Esophagus (tissue), 2 donors: ENCODE measurements at regions not wholly inside any gene's neighbourhood (a gene's known extent, or its start where the extent isn't known, plus 50 kb on each side); places are given as distances from the start of the nearest gene placed in this dataset.

ENCODE experiments used
- H3K27ac ChIP-seq, 2 donors: one replicate each; pipeline ENCODE4 v1.5.1; 2013; ENCODE audit warnings: low read depth in 2 of 2, mild to moderate bottlenecking in 2 of 2, inconsistent platforms in 1 of 2, low read length in 1 of 2, moderate library complexity in 1 of 2
- H3K27me3 ChIP-seq, 2 donors: one replicate each; pipeline ENCODE4 v1.6.1; 2013; ENCODE audit warnings: low read length in 2 of 2, control low read depth in 1 of 2, mild to moderate bottlenecking in 1 of 2; ENCODE audit not compliant: insufficient read depth in 2 of 2, control insufficient read depth in 1 of 2
- H3K36me3 ChIP-seq, 2 donors: one replicate each; pipeline ENCODE4 v1.6.1; 2013; ENCODE audit warnings: low read length in 1 of 2; ENCODE audit not compliant: control insufficient read depth in 2 of 2, insufficient read depth in 2 of 2
- H3K4me1 ChIP-seq, 2 donors: one replicate each; pipeline ENCODE4 v1.6.1; 2013; ENCODE audit warnings: low read length in 1 of 2; ENCODE audit not compliant: control insufficient read depth in 2 of 2, insufficient read depth in 2 of 2
- H3K4me3 ChIP-seq, 2 donors: one replicate each; pipeline ENCODE4 v1.5.1; 2013; ENCODE audit warnings: low read length in 2 of 2, mild to moderate bottlenecking in 2 of 2, low read depth in 1 of 2, moderate library complexity in 1 of 2
- H3K9me3 ChIP-seq, 2 donors: one replicate each; pipeline ENCODE4 v1.6.1; 2013; ENCODE audit warnings: mild to moderate bottlenecking in 2 of 2, low read depth in 1 of 2, low read length in 1 of 2, moderate library complexity in 1 of 2; ENCODE audit not compliant: control insufficient read depth in 2 of 2, insufficient read depth in 1 of 2
- WGBS, 2 donors: extraction: QIAGEN DNeasy Blood & Tissue Kit; methylation state at CpG; one replicate each; pipeline ENCODE4 v1.1.7; 2013; 5-methylcytosine and 5-hydroxymethylcytosine counted together
- donor health status: healthy with polysubstance abuse.
- donor health status: Bipolar disorder and iron deficiency.

- Histone ChIP-seq H3K4me3 (no peak overlapping the region), H3K36me3 (peaks cover 5 to 6% of the 10 kb centered on the region in 2 donors), H3K9me3 (no peaks in the 10 kb centered on the region), H3K4me1 (peaks cover 5 to 6% of the 10 kb centered on the region in 2 donors), H3K27ac (no peak overlapping the region), H3K27me3 (no peaks in the 10 kb centered on the region)
- WGBS, 2 donors: 68% methylated on average over 10 of the region's 10 CpGs
These were observed 51.1 kb downstream of the GARRE1 start for GRCh38 chr19:34305221-34306083.

DNA sequence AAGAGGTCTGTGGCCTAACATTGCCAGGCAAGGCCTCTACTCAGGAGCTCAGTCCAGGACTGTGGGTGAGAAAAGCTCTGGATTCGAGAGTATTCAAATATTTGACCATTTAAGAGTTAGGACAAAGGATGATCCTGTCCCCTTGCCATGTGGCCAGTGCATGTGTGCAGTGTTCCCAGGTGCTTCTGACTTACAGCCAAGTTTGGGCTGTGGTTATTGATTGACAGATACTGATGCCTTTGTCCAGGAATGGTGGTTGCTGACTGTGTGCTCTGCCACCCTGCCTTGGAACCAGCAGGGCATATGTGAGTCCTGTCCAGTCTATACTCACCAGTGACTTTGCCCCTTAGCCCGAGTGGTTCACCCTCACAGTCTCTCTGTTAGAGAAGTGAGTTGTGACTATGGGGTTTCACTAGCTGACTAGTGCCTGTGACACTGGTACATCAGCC, 51.9 kb downstream of the GARRE1 start:
- no peak overlapping the region for H3K4me3 ChIP-seq
- no peak overlapping the region for H3K27ac ChIP-seq
- H3K27me3 ChIP-seq: no peaks in the 10 kb centered on the region
- peaks cover 6 to 11% of the 10 kb centered on the region in 2 donors for H3K4me1 ChIP-seq
- 60 to 78% methylated on average over 2 of the region's 2 CpGs for WGBS, 2 donors
- peaks cover 2 to 3% of the 10 kb centered on the region in 2 donors for H3K36me3 ChIP-seq
- no peaks in the 10 kb centered on the region for H3K9me3 ChIP-seq

- WGBS, 2 donors: 71 to 72% methylated on average over 6 of the region's 6 CpGs
- H3K9me3 ChIP-seq: no peaks in the 10 kb centered on the region
- H3K4me3 ChIP-seq: no peak overlapping the region
- peaks cover 6 to 11% of the 10 kb centered on the region in 2 donors for H3K4me1 ChIP-seq
- peak overlapping the region in 1 of 2 donors; percentile 4 for H3K27ac ChIP-seq
- no peaks in the 10 kb centered on the region for H3K27me3 ChIP-seq
- H3K36me3 ChIP-seq: peaks cover 2 to 3% of the 10 kb centered on the region in 2 donors
These were observed 52.5 kb downstream of the GARRE1 start for GRCh38 chr19:34306824-34307223.

DNA sequence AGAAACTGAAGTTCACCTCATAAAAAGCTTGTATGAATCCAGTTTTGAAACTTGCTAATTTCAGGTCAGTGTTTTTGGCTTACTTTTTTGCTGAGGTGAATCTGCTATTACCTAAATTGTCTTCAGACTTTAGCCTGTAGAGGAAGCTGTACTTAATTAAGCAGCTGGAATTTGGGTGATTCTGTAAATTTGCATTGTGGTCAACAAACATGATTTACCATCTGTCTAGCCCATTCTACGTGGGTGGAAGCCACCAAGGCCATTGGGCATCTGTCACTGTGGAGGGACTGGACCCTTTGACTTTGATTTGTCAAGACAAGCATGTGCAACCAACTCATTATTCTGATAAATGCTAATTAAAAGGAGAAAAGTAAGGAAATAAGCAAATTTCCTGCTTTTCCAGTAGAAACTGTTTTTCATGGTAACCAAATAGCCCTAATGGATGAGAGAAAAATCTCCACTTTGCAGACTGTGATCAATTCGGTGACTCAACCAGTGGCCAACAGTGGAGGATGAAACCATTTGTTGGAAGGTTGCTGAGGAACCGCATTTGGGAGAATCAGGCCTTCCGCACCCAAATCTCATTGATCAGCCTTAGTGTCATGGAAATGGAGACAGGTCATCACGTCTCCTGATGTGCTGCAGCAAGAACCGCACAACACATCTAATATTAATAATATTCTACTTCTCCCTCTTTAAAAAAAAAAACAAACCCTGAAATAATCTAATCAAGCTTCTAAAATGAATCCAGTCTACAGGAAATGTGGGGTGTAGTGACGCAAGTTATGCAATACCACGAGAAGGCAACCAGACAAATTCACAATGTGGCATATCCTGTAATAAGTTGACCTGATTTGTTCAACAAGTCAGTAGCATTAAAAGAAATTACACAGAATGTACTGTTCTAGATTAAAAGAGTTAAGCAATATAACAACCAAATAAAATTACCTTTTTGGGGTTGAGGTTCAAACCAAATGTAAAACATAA, 54.3 kb downstream of the GARRE1 start:
- H3K27me3 ChIP-seq: no peaks in the 10 kb centered on the region
- no peak overlapping the region for H3K4me3 ChIP-seq
- H3K4me1 ChIP-seq: peaks cover 6 to 11% of the 10 kb centered on the region in 2 donors
- H3K27ac ChIP-seq: peak overlapping the region in 1 of 2 donors; percentile 30
- peaks cover 2 to 3% of the 10 kb centered on the region in 2 donors for H3K36me3 ChIP-seq
- H3K9me3 ChIP-seq: no peaks in the 10 kb centered on the region
- 79% methylated on average over 8 of the region's 8 CpGs for WGBS, 2 donors

DNA sequence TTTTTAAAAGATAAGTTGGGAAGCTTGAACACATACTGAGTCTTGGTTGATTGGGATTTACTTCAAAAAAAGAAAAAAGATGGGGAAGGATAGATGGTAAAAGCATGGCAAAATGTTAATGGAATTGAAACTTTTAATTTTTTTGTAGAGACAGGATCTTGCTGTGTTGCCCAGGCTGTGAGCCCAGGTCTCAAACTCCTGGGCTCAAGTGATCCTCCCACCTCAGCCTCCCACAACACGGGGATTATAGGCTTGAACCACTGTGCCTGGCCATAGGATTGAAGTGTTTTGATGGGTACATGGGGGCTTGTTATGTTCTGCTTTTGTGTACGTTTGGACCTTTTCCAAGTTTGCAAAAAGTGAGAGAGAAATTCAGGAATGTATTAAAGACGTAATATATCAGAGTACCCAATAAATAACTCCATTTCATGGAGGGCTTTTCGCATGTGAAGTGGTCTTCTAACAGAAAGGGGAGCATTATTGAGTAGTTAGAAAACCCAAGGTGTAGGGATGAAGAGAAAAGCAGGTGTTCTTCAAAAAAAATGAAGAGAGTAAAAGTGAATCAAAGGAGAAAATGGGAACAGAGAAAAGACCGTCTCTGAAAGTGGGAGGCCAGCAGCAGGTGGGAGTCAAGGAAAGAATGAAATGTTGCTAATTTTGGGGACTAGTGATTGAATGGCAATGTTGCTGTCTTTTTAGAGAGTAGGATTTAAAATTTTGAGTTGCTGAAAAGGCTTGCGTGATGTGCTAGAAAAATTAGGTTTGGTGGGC, 55.2 kb downstream of the GARRE1 start:
- Histone ChIP-seq H3K4me1 (peaks cover 6 to 11% of the 10 kb centered on the region in 2 donors), H3K27me3 (no peaks in the 10 kb centered on the region), H3K36me3 (peaks cover 2 to 3% of the 10 kb centered on the region in 2 donors), H3K4me3 (no peak overlapping the region), H3K27ac (peak overlapping the region in 1 of 2 donors; percentile 11), H3K9me3 (no peaks in the 10 kb centered on the region)
- WGBS, 2 donors: 93 to 95% methylated on average over 6 of the region's 6 CpGs

DNA sequence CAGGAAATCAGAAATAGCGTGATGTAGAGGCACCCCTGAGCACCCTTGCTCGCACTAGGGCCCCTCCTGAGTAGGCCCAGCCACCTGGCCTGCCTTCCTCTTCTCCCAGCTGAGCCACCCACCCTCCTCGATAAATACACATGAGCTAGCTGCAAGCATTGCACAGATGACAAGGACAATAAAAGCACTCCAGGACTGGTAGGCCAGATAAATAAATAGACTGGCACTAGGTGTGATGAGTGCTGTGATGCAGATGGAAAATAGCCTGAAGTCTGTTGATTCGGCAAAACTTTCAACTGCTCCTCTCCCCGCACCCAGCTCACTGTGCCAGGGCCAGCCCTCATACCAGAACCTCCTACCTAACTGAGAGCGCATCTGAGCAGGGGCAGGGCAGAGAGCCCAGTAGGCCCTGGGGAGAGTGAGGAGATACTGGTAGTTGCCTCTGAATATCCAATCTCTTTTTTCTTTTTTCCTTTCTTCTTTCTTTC, 54.5 kb upstream of the GPI start:
- Histone ChIP-seq H3K36me3 (peaks cover under 1 to 2% of the 10 kb centered on the region in 2 donors), H3K4me1 (peaks cover 6 to 11% of the 10 kb centered on the region in 2 donors), H3K27me3 (no peaks in the 10 kb centered on the region), H3K4me3 (no peak overlapping the region), H3K27ac (peak overlapping the region; percentile 40 to 81), H3K9me3 (no peaks in the 10 kb centered on the region)
- 55 to 71% methylated on average over 6 of the region's 6 CpGs for WGBS, 2 donors

DNA sequence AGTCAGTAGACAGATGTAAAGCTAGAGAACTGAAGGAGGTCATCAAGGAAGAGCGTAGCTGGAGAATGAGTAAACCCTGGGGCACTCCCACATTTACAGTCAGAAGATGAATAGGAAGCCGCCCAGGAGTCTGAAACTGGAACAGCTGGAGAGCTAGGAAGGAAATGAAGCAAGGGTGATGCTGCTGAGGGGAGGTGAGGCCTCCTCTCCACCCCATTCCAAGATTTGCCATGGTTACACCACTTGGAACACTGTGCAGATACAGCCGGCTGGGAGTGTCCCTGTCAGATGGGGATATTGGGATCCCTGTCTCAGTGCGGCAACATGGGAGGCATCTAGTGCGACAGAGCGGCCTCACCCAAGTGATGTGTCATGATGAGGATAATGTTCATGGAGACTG, 51.8 kb upstream of the GPI start:
- Histone ChIP-seq H3K36me3 (peaks cover 0 to 2% of the 10 kb centered on the region in 2 donors), H3K27me3 (no peaks in the 10 kb centered on the region), H3K4me1 (peaks cover 2 to 22% of the 10 kb centered on the region in 2 donors), H3K4me3 (no peak overlapping the region), H3K9me3 (no peaks in the 10 kb centered on the region), H3K27ac (peak overlapping the region; percentile 76 to 77)
- 80% methylated on average over 6 of the region's 6 CpGs for WGBS, 2 donors

- Histone ChIP-seq H3K4me3 (no peak overlapping the region), H3K27me3 (no peaks in the 10 kb centered on the region), H3K36me3 (peaks cover 0 to 2% of the 10 kb centered on the region in 2 donors), H3K9me3 (no peaks in the 10 kb centered on the region), H3K27ac (no peak overlapping the region), H3K4me1 (peaks cover 3 to 23% of the 10 kb centered on the region in 2 donors)
- 80 to 86% methylated on average over 4 of the region's 4 CpGs for WGBS, 2 donors
These were observed 50.3 kb upstream of the GPI start for GRCh38 chr19:34314437-34315313.
